ENCODE measurements at regions not wholly inside any gene's neighbourhood (a gene's known extent, or its start where the extent isn't known, plus 50 kb on each side); places are given as distances from the start of the nearest gene placed in this dataset.

DNA sequence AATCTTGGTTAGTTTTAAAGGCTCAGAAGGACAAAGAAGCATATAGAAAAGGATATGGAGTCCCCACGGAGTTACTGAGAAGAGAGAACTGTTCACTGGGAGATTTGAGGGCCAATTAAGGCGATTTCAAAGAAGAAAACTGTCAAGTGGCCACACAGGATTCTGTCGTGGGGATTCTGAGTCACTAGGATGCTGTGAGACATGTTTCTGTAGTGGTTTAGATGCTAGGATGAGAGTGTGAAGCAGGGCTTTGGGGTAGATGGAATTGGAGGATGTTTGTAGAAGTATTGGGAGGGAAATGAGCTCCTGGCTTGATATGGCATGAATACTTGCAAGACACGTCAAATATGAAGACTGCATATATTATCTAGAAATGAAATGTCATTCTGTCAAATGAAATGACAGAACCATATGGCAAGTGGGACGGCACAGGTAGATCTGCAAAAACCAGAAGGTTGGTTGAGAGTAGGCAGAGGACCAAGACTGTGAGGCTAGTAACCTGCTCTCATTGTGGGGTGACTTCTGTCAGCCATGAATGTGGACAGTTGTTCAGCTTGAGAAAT, 136.3 kb upstream of the SPRY4 start:
- no peak for TF ChIP-seq SIN3A (IDR thresholded peaks at IDR 0.05; ENCODE audit: borderline replicate concordance, insufficient read depth, low read length)
- TF ChIP-seq, protein P1, sequence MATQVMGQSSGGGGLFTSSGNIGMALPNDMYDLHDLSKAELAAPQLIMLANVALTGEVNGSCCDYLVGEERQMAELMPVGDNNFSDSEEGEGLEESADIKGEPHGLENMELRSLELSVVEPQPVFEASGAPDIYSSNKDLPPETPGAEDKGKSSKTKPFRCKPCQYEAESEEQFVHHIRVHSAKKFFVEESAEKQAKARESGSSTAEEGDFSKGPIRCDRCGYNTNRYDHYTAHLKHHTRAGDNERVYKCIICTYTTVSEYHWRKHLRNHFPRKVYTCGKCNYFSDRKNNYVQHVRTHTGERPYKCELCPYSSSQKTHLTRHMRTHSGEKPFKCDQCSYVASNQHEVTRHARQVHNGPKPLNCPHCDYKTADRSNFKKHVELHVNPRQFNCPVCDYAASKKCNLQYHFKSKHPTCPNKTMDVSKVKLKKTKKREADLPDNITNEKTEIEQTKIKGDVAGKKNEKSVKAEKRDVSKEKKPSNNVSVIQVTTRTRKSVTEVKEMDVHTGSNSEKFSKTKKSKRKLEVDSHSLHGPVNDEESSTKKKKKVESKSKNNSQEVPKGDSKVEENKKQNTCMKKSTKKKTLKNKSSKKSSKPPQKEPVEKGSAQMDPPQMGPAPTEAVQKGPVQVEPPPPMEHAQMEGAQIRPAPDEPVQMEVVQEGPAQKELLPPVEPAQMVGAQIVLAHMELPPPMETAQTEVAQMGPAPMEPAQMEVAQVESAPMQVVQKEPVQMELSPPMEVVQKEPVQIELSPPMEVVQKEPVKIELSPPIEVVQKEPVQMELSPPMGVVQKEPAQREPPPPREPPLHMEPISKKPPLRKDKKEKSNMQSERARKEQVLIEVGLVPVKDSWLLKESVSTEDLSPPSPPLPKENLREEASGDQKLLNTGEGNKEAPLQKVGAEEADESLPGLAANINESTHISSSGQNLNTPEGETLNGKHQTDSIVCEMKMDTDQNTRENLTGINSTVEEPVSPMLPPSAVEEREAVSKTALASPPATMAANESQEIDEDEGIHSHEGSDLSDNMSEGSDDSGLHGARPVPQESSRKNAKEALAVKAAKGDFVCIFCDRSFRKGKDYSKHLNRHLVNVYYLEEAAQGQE (IDR thresholded peaks at IDR 0.05; ENCODE audit: insufficient read depth in 1 of 2, low read depth in 2 of 2, low read length in 2 of 2): no peak
- TF ChIP-seq POLR2AphosphoS5 (IDR thresholded peaks at IDR 0.05; ENCODE audit: low read depth, low read length): no peak

Measured in PFSK-1 (cell line).